DOHH2 (cell line): ENCODE measurements at regions not wholly inside any gene's neighbourhood (a gene's known extent, or its start where the extent isn't known, plus 50 kb on each side); places are given as distances from the start of the nearest gene placed in this dataset.

Experiments used
- EZH2phosphoT487 ChIP-seq: fragments of 200-600 bp; sonication (generic); IDR thresholded peaks from 2 replicates; pipeline ENCODE4 v1.6.1; 2017; ENCODE audit warnings: borderline replicate concordance, mild to moderate bottlenecking, antibody characterized with exemption, low read length, moderate library complexity, mixed read lengths
- TF ChIP-seq, protein P1 (sequence below): fragments of 200-600 bp; sonication (generic); IDR thresholded peaks from one replicate; pipeline ENCODE4 v1.5.1; 2014; ENCODE audit warnings: antibody characterized with exemption, mild to moderate bottlenecking, low read depth, low read length; ENCODE audit not compliant: poor library complexity, severe bottlenecking

DNA sequence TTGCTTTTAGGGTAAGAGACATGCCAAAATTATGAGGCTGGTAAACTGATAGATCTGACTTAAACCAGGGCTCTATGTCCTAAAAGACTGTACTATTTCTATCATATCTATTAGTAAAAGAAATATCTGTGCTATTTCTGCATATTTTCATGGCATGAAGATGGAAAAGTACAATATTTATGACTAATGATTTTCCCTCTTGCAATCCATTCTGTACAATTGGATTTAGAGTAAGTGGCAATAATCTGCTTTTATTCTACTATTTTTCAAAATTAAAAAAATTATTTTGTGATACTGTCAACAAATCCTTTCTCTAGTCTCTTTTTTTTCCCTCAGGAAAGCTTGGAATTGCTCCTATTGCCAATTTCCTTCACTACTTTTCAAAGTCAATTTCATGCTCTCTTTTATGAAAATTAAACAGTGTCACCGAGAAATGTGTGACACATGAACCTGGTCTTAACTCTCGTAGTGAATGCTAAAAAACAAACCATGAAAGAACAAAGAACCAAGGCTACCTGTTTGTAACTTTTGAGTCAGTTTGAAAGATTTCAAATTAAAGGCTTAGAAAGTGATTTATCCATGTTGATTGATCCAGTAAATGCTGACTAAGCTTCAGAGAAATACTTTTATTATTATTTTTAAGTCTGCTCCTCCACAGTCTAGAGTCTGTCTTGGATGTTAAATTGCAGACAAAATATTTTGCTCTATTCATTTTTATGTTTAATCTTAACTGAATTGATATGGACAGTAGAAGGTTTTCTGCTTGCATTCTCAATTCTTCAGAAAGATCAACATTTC, 262.7 kb upstream of the CHRM2 start:
- TF ChIP-seq, protein P1, sequence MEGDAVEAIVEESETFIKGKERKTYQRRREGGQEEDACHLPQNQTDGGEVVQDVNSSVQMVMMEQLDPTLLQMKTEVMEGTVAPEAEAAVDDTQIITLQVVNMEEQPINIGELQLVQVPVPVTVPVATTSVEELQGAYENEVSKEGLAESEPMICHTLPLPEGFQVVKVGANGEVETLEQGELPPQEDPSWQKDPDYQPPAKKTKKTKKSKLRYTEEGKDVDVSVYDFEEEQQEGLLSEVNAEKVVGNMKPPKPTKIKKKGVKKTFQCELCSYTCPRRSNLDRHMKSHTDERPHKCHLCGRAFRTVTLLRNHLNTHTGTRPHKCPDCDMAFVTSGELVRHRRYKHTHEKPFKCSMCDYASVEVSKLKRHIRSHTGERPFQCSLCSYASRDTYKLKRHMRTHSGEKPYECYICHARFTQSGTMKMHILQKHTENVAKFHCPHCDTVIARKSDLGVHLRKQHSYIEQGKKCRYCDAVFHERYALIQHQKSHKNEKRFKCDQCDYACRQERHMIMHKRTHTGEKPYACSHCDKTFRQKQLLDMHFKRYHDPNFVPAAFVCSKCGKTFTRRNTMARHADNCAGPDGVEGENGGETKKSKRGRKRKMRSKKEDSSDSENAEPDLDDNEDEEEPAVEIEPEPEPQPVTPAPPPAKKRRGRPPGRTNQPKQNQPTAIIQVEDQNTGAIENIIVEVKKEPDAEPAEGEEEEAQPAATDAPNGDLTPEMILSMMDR = no peak
- no peak for TF ChIP-seq EZH2phosphoT487
